ENCODE measurements at regions not wholly inside any gene's neighbourhood (a gene's known extent, or its start where the extent isn't known, plus 50 kb on each side); places are given as distances from the start of the nearest gene placed in this dataset.

GRCh38 chr21:25029580-25029979 lies 577.7 kb downstream of the MRPL39 start:
- DNase-seq (ENCODE audit: low spot score in 2 of 2), result no peak
- in situ Hi-C loops (cut with MboI; ENCODE audit: low sequenced_read_pairs), result no loop called here

GRCh38 chr21:25025596-25025995 lies 581.7 kb downstream of the MRPL39 start:
- Histone ChIP-seq H3K4me1 (no peaks in the 10 kb centered on the region), H3K4me3 (no peak overlapping the region), H3K9me3 (no peaks in the 10 kb centered on the region), H3K27me3 (ENCODE audit: low read depth) (no peaks in the 10 kb centered on the region), H3K36me3 (replicated peaks) (no peaks in the 10 kb centered on the region)
- DNase-seq (ENCODE audit: low spot score in 2 of 2), result no peak
- in situ Hi-C loops (cut with MboI; ENCODE audit: low sequenced_read_pairs), result no loop called here

More at GRCh38 chr21:25029580-25029979, 577.7 kb downstream of the MRPL39 start:
- Histone ChIP-seq H3K9me3 (no peaks in the 10 kb centered on the region), H3K4me3 (no peak overlapping the region), H3K36me3 (replicated peaks) (no peaks in the 10 kb centered on the region), H3K4me1 (no peaks in the 10 kb centered on the region), H3K27me3 (ENCODE audit: low read depth) (no peaks in the 10 kb centered on the region)

GRCh38 chr21:25024639-25025038 lies 582.6 kb downstream of the MRPL39 start:
- no peak for DNase-seq (ENCODE audit: low spot score in 2 of 2)
- in situ Hi-C loops (cut with MboI; ENCODE audit: low sequenced_read_pairs), result no loop called here
- H3K9me3 ChIP-seq, result no peaks in the 10 kb centered on the region

DNA sequence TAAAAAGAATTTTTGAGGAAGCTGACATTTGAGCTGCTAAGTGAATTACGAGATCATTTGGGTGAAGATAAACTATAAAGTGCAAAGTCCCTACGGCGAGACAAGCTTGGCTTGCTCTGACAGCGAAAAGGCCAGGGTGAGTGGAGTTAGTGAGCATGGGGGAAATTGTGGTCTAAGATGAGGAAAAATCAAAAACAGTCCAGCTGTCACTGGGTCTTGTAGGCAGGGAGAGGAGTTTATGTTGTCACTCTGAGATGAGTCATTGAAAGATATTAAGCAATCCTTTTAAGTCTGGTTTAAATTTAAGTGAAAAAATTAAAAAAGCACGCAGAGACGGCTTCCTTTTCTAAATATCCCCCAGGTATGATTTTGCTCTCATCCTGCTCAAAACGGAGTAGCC lies 601.9 kb downstream of the MRPL39 start:
- DNase-seq (ENCODE audit: low spot score in 2 of 2), result no peak
- no peaks in the 10 kb centered on the region for H3K27me3 ChIP-seq (ENCODE audit: low read depth)
- H3K36me3 ChIP-seq (replicated peaks), result no peaks in the 10 kb centered on the region
- in situ Hi-C loops (cut with MboI; ENCODE audit: low sequenced_read_pairs), result no loop called here
- no peak overlapping the region for H3K4me3 ChIP-seq
- H3K9me3 ChIP-seq, result no peaks in the 10 kb centered on the region
- H3K4me1 ChIP-seq, result no peaks in the 10 kb centered on the region

More at GRCh38 chr21:25024639-25025038, 582.6 kb downstream of the MRPL39 start:
- no peaks in the 10 kb centered on the region for H3K36me3 ChIP-seq (replicated peaks)
- no peaks in the 10 kb centered on the region for H3K27me3 ChIP-seq (ENCODE audit: low read depth)
- no peaks in the 10 kb centered on the region for H3K4me1 ChIP-seq
- no peak overlapping the region for H3K4me3 ChIP-seq

- H3K36me3 ChIP-seq (replicated peaks), result no peaks in the 10 kb centered on the region
- H3K4me1 ChIP-seq, result no peaks in the 10 kb centered on the region
- H3K27me3 ChIP-seq (ENCODE audit: low read depth), result no peaks in the 10 kb centered on the region
- no peak for DNase-seq (ENCODE audit: low spot score in 2 of 2)
- no peaks in the 10 kb centered on the region for H3K9me3 ChIP-seq
- in situ Hi-C loops (cut with MboI; ENCODE audit: low sequenced_read_pairs), result no loop called here
- no peak overlapping the region for H3K4me3 ChIP-seq
These were observed 604.6 kb downstream of the MRPL39 start for GRCh38 chr21:25002676-25003075.

- H3K27me3 ChIP-seq (ENCODE audit: low read depth), result no peaks in the 10 kb centered on the region
- H3K9me3 ChIP-seq, result no peaks in the 10 kb centered on the region
- DNase-seq (ENCODE audit: low spot score in 2 of 2), result no peak
- H3K4me3 ChIP-seq, result no peak overlapping the region
- no peaks in the 10 kb centered on the region for H3K4me1 ChIP-seq
- no peaks in the 10 kb centered on the region for H3K36me3 ChIP-seq (replicated peaks)
- in situ Hi-C loops (cut with MboI; ENCODE audit: low sequenced_read_pairs), result no loop called here
These were observed 612.1 kb downstream of the MRPL39 start for GRCh38 chr21:24995216-24995615.

DNA sequence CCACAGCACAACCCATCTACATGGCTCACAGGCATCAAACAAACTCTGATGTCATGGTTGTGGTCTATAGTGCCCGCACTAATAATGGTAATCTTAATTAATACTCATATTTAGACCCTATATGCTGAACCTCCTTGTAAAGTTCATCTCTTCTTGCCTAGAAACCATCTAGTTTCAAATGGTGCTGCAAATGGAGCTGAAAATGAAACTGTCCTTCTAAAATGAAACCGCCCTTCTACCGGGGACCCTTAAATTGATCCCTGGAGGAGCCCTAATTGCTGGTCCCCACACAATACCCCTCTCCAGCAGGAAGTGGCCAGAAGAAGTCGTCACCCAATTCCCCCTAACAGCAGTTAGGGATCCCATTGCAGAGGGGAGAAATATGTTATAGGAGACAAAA lies 612.6 kb downstream of the MRPL39 start:
- Histone ChIP-seq H3K4me3 (no peak overlapping the region), H3K9me3 (no peaks in the 10 kb centered on the region), H3K4me1 (no peaks in the 10 kb centered on the region), H3K36me3 (replicated peaks) (no peaks in the 10 kb centered on the region), H3K27me3 (ENCODE audit: low read depth) (no peaks in the 10 kb centered on the region)
- in situ Hi-C loops (cut with MboI; ENCODE audit: low sequenced_read_pairs), result no loop called here
- no peak for DNase-seq (ENCODE audit: low spot score in 2 of 2)

GRCh38 chr21:24989516-24989915 lies 617.8 kb downstream of the MRPL39 start:
- H3K4me3 ChIP-seq, result no peak overlapping the region
- H3K9me3 ChIP-seq, result no peaks in the 10 kb centered on the region

GRCh38 chr21:24988941-24989340 lies 618.3 kb downstream of the MRPL39 start:
- H3K4me1 ChIP-seq, result peaks cover 3% of the 10 kb centered on the region; the same call in 1 of the 2 replicates
- H3K36me3 ChIP-seq (replicated peaks), result no peaks in the 10 kb centered on the region
- H3K4me3 ChIP-seq, result no peak overlapping the region
- no peak for DNase-seq (ENCODE audit: low spot score in 2 of 2)
- H3K9me3 ChIP-seq, result no peaks in the 10 kb centered on the region
- in situ Hi-C loops (cut with MboI; ENCODE audit: low sequenced_read_pairs), result no loop called here
- H3K27me3 ChIP-seq (ENCODE audit: low read depth), result no peaks in the 10 kb centered on the region

More at GRCh38 chr21:24989516-24989915, 617.8 kb downstream of the MRPL39 start:
- peaks cover 3% of the 10 kb centered on the region; the same call in 1 of the 2 replicates for H3K4me1 ChIP-seq
- H3K36me3 ChIP-seq (replicated peaks), result no peaks in the 10 kb centered on the region
- no peak for DNase-seq (ENCODE audit: low spot score in 2 of 2)
- no peaks in the 10 kb centered on the region for H3K27me3 ChIP-seq (ENCODE audit: low read depth)
- in situ Hi-C loops (cut with MboI; ENCODE audit: low sequenced_read_pairs), result no loop called here

DNA sequence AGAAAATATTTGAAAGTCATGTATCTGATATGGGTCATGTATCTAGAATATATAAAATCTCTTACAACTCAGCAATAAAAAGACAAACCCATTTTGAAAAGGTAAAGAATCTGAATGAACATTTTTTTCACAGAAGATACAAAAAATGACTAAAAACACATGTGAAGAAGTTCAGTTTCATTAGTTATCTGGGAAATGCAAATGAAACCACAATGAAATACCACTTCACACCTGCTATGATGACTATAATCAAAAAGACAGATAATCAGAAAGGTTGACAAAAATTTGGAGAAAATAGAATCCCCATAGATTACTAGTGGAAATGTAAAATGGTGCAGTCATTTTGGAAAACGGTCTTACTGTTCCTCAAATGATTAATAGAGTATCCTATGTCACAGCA lies 631.0 kb downstream of the MRPL39 start:
- DNase-seq (ENCODE audit: low spot score in 2 of 2), result no peak
- no peaks in the 10 kb centered on the region for H3K4me1 ChIP-seq
- H3K4me3 ChIP-seq, result no peak overlapping the region
- H3K9me3 ChIP-seq, result peaks cover 5% of the 10 kb centered on the region; the same call in 1 of the 2 replicates
- H3K36me3 ChIP-seq (replicated peaks), result no peaks in the 10 kb centered on the region
- H3K27me3 ChIP-seq (ENCODE audit: low read depth), result no peaks in the 10 kb centered on the region
- in situ Hi-C loops (cut with MboI; ENCODE audit: low sequenced_read_pairs), result no loop called here

GRCh38 chr21:24969068-24969467 lies 638.2 kb downstream of the MRPL39 start:
- Histone ChIP-seq H3K4me3 (no peak overlapping the region), H3K36me3 (replicated peaks) (no peaks in the 10 kb centered on the region), H3K4me1 (peaks cover 4% of the 10 kb centered on the region; the same call in 1 of the 2 replicates), H3K9me3 (peaks cover 5% of the 10 kb centered on the region; the same call in 1 of the 2 replicates), H3K27me3 (ENCODE audit: low read depth) (no peaks in the 10 kb centered on the region)
- DNase-seq (ENCODE audit: low spot score in 2 of 2), result no peak
- in situ Hi-C loops (cut with MboI; ENCODE audit: low sequenced_read_pairs), result no loop called here

DNA sequence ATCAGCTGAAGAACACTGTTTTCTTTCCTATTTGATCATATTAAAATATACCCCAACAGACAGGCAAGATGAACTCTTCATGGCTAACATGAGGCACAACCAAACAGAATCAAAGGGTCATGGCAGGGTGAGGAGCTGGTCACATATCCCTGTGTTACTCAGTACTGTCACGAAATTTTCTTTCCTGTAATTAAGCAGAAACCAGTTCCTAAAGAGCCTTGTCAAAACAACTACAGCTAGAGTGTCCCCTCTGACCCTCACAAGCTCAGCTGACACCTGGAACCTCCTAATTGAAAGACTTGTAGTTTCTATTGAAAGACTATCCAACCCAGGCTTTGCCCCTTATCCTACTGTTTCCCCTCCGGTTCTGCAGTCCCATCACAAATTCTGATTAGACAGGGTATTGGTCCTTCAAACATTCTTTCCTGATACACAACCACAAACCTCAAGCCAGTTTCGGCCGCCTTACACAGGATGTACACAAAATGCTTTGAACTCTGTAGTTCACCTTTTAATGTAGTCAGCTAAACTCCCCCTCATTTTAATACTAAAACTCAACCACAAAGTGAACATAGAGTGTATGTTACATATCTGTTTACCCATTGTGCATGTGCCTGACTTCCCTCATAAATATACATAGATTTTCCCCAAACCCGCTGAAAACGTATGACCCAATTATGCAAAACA lies 651.9 kb downstream of the MRPL39 start:
- Histone ChIP-seq H3K27me3 (ENCODE audit: low read depth) (no peaks in the 10 kb centered on the region), H3K4me3 (no peak overlapping the region), H3K4me1 (no peaks in the 10 kb centered on the region), H3K36me3 (replicated peaks) (no peaks in the 10 kb centered on the region), H3K9me3 (no peaks in the 10 kb centered on the region)
- no peak for DNase-seq (ENCODE audit: low spot score in 2 of 2)
- in situ Hi-C loops (cut with MboI; ENCODE audit: low sequenced_read_pairs), result no loop called here

- no peaks in the 10 kb centered on the region for H3K27me3 ChIP-seq (ENCODE audit: low read depth)
- DNase-seq (ENCODE audit: low spot score in 2 of 2), result no peak
- H3K4me1 ChIP-seq, result no peaks in the 10 kb centered on the region
- H3K36me3 ChIP-seq (replicated peaks), result no peaks in the 10 kb centered on the region
- in situ Hi-C loops (cut with MboI; ENCODE audit: low sequenced_read_pairs), result no loop called here
- no peak overlapping the region for H3K4me3 ChIP-seq
- H3K9me3 ChIP-seq, result no peaks in the 10 kb centered on the region
These were observed 659.1 kb downstream of the MRPL39 start for GRCh38 chr21:24948186-24948585.

DNA sequence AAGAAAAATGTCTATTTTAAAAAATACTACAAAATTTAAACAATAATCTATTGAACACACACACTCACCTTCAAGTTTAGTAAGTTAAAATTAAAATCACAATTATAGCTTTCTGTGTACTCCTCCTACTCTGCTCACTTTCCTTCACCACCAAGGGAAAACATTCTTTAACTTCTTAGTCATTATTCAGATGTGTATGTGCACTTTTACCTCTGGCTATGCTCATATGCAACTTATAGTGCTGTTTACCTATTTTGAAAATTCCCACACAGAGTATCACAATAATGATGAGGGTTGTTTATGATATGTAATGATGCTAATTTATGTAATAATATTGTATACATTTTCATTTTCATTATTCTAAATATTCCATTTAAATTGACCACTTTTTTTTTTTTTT lies 661.4 kb downstream of the MRPL39 start:
- no peaks in the 10 kb centered on the region for H3K9me3 ChIP-seq
- no peak for DNase-seq (ENCODE audit: low spot score in 2 of 2)
- in situ Hi-C loops (cut with MboI; ENCODE audit: low sequenced_read_pairs), result no loop called here
- H3K4me3 ChIP-seq, result no peak overlapping the region
- no peaks in the 10 kb centered on the region for H3K27me3 ChIP-seq (ENCODE audit: low read depth)
- H3K4me1 ChIP-seq, result no peaks in the 10 kb centered on the region
- H3K36me3 ChIP-seq (replicated peaks), result no peaks in the 10 kb centered on the region
